NCI-H2081 treated with DMSO at 0.1 percent for 48 hours (cell line): ENCODE measurements at regions not wholly inside any gene's neighbourhood (a gene's known extent, or its start where the extent isn't known, plus 50 kb on each side); places are given as distances from the start of the nearest gene placed in this dataset.

Experiments used
- DNase-seq: peaks from one replicate; lab custom pipeline; 2025; lab: John Stamatoyannopoulos, UW

GRCh38 chr12:127411166-127411915 lies 855.6 kb upstream of the TMEM132C start:
- DNase-seq, result no peak

GRCh38 chr12:127411981-127412380 lies 855.0 kb upstream of the TMEM132C start:
- DNase-seq, result no peak

GRCh38 chr12:127412866-127413265 lies 854.1 kb upstream of the TMEM132C start:
- no peak for DNase-seq

GRCh38 chr12:127414186-127414585 lies 852.8 kb upstream of the TMEM132C start:
- no peak for DNase-seq

- no peak for DNase-seq
Measured at GRCh38 chr12:127414636-127415035, 852.3 kb upstream of the TMEM132C start.

- no peak for DNase-seq
Measured at GRCh38 chr12:127416796-127417195, 850.2 kb upstream of the TMEM132C start.

GRCh38 chr12:127419111-127419510 lies 847.9 kb upstream of the TMEM132C start:
- no peak for DNase-seq

GRCh38 chr12:127421614-127422013 lies 845.4 kb upstream of the TMEM132C start:
- no peak for DNase-seq

- no peak for DNase-seq
Measured at GRCh38 chr12:127422935-127423566, 843.9 kb upstream of the TMEM132C start.

GRCh38 chr12:127425474-127425873 lies 841.5 kb upstream of the TMEM132C start:
- DNase-seq, result no peak

- no peak for DNase-seq
Measured at GRCh38 chr12:127428420-127428819, 838.5 kb upstream of the TMEM132C start.

GRCh38 chr12:127429551-127430285 lies 837.3 kb upstream of the TMEM132C start:
- DNase-seq, result no peak

- DNase-seq, result no peak
Measured at GRCh38 chr12:127430401-127430800, 836.6 kb upstream of the TMEM132C start.

GRCh38 chr12:127431177-127431576 lies 835.8 kb upstream of the TMEM132C start:
- DNase-seq, result no peak

GRCh38 chr12:127431594-127431993 lies 835.4 kb upstream of the TMEM132C start:
- DNase-seq, result no peak

- DNase-seq, result no peak
Measured at GRCh38 chr12:127435439-127435838, 831.5 kb upstream of the TMEM132C start.

- DNase-seq, result no peak
Measured at GRCh38 chr12:127438512-127439244, 828.3 kb upstream of the TMEM132C start.

- no peak for DNase-seq
Measured at GRCh38 chr12:127445581-127446139, 821.3 kb upstream of the TMEM132C start.

GRCh38 chr12:127448906-127449305 lies 818.1 kb upstream of the TMEM132C start:
- DNase-seq, result no peak

- no peak for DNase-seq
Measured at GRCh38 chr12:127450826-127451225, 816.1 kb upstream of the TMEM132C start.

GRCh38 chr12:127455347-127456265 lies 811.4 kb upstream of the TMEM132C start:
- DNase-seq, result no peak
